GM20000 (cell line): ENCODE measurements at regions not wholly inside any gene's neighbourhood (a gene's known extent, or its start where the extent isn't known, plus 50 kb on each side); places are given as distances from the start of the nearest gene placed in this dataset.
"Not testable (repeated sequence)": the region's sequence is repeated elsewhere in the genome, so short reads cannot be mapped to it uniquely, and the experiment has no call there.

ENCODE experiments used
- DNase-seq: peaks from one replicate; pipeline ENCODE4 v3.0.0; 2012; ENCODE audit warnings: low spot score
- CTCF ChIP-seq: IDR thresholded peaks from 2 replicates; pipeline ENCODE4 v1.5.1; 2012; ENCODE audit warnings: mild to moderate bottlenecking, control low read depth; ENCODE audit errors: extremely low read depth, missing control alignments

- no peak for TF ChIP-seq CTCF
- no peak for DNase-seq
These were observed 149.1 kb upstream of the CXXC4 start for GRCh38 chr4:104643805-104644204.

GRCh38 chr4:104649631-104650030 is 154.9 kb upstream of the CXXC4 start:
- no peak for DNase-seq
- TF ChIP-seq CTCF, result no peak

GRCh38 chr4:104662269-104662668 is 167.6 kb upstream of the CXXC4 start:
- not testable (repeated sequence) for DNase-seq

- TF ChIP-seq CTCF, result no peak
- no peak for DNase-seq
These were observed 182.4 kb upstream of the CXXC4 start for GRCh38 chr4:104677116-104677515.

- TF ChIP-seq CTCF, result no peak
- DNase-seq, result no peak
These were observed 187.6 kb upstream of the CXXC4 start for GRCh38 chr4:104682311-104682710.

- peak; percentile 4 for TF ChIP-seq CTCF
- DNase-seq, result no peak
These were observed 199.0 kb upstream of the CXXC4 start for GRCh38 chr4:104693601-104694201.

GRCh38 chr4:104716584-104716983 is 221.9 kb upstream of the CXXC4 start:
- DNase-seq, result no peak
- no peak for TF ChIP-seq CTCF

GRCh38 chr4:104719539-104720230 is 225.0 kb upstream of the CXXC4 start:
- peak; percentile 22 for DNase-seq
- TF ChIP-seq CTCF, result no peak
